Motor neuron (in vitro differentiated cells): ENCODE measurements at regions not wholly inside any gene's neighbourhood (a gene's known extent, or its start where the extent isn't known, plus 50 kb on each side); places are given as distances from the start of the nearest gene placed in this dataset.

Experiments
- ATAC-seq, 8 experiments: fragments of 200-7000 bp; cut with Tn5 transposase; replicated peaks in 6 of 8; 2 replicates each; pipeline ENCODE4 v1.8.0; 2021; ENCODE audit warnings: mild to moderate bottlenecking in 8 of 8, moderate library complexity in 8 of 8
- H3K27ac ChIP-seq, 2 donors: fragments of 250-450 bp; sonication (Bioruptor Pico); 2 replicates each; pipeline ENCODE4 v1.9.0; 2021; ENCODE audit warnings: antibody characterized with exemption in 2 of 2, mild to moderate bottlenecking in 2 of 2, moderate library complexity in 1 of 2
- H3K4me1 ChIP-seq, 2 donors: fragments of 250-450 bp; sonication (Bioruptor Pico); replicated peaks in 1 of 2; 2 replicates each; pipeline ENCODE4 v1.6.1; 2021; ENCODE audit warnings: antibody characterized with exemption in 2 of 2, mild to moderate bottlenecking in 2 of 2, moderate library complexity in 1 of 2
- H3K4me3 ChIP-seq, 5 donors: fragments of 250-450 bp; sonication (Bioruptor Pico); 2 replicates each; pipeline ENCODE4 v1.9.0; 2021; ENCODE audit warnings: antibody characterized with exemption in 5 of 5, mild to moderate bottlenecking in 5 of 5, moderate library complexity in 4 of 5
- WGBS, 10 experiments: fragments of 450-650 bp; shearing (Covaris generic); methylation state at CpG; one replicate each; pipeline ENCODE4 v1.0.0; 2022; 5-methylcytosine and 5-hydroxymethylcytosine counted together
- in situ Hi-C, 9 experiments: fragments of 400-800 bp; cut with MboI; loops; one replicate each; pipeline ENCODE4 v1.15.0; 2021; ENCODE audit warnings: low sequenced_read_pairs in 9 of 9, low pct_unique_long_range_greater_than_20kb in 2 of 9; ENCODE audit not compliant: unreplicated experiment in 9 of 9

DNA sequence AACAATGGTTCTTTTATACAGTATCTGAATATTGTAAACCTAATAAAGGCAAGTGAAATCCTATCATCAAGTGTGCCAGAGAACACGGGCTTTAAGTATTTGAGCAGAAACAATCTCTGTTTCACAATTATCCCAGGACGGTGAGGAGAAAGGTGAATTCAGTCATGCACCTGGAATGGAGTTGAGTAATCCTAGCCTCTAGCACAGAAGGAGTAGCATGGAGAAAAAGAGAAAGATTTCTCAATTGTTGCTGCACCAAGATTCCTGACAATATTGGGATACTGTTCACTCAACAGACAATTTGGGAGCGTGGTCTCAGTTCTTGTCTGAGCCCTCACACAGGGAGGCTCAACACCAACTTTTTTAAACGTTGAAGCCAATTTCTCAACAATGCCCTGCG is 510.6 kb downstream of the SOX11 start:
- in situ Hi-C loops: no loop called here
- no peak overlapping the region for H3K27ac ChIP-seq
- H3K4me3 ChIP-seq: no peak overlapping the region
- 0 to 100% (median 50%) methylated on average over 1 to 5 of the region's 5 CpGs; no CpG with 5 or more reads in 2 of the 10 experiments for WGBS, 10 experiments
- ATAC-seq: no peak
- H3K4me1 ChIP-seq: no peaks in the 10 kb centered on the region

GRCh38 chr2:6203291-6203959 is 511.2 kb downstream of the SOX11 start:
- WGBS, 10 experiments: 0 to 92% (median 52%) methylated on average over 1 to 5 of the region's 5 CpGs; no CpG with 5 or more reads in 2 of the 10 experiments
- H3K4me1 ChIP-seq: no peaks in the 10 kb centered on the region
- in situ Hi-C loops: no loop called here
- no peak overlapping the region for H3K4me3 ChIP-seq
- ATAC-seq: no peak
- H3K27ac ChIP-seq: no peak overlapping the region

GRCh38 chr2:6206882-6207281 is 514.7 kb downstream of the SOX11 start:
- 16 to 91% (median 65%) methylated on average over 1 to 8 of the region's 8 CpGs for WGBS, 10 experiments
- H3K4me1 ChIP-seq: no peaks in the 10 kb centered on the region
- H3K4me3 ChIP-seq: no peak overlapping the region
- in situ Hi-C loops: no loop called here
- ATAC-seq: peak in 1 of 8 experiments; percentile 17
- H3K27ac ChIP-seq: no peak overlapping the region

- WGBS, 10 experiments: 9 to 100% (median 57%) methylated on average over 1 of the region's 1 CpG; no CpG with 5 or more reads in 4 of the 10 experiments
- Histone ChIP-seq H3K4me3 (no peak overlapping the region), H3K4me1 (peaks cover 0 to 13% of the 10 kb centered on the region in 2 donors), H3K27ac (no peak overlapping the region)
- in situ Hi-C loops: no loop called here
- ATAC-seq: no peak
Observed at GRCh38 chr2:6211236-6211635, 519.1 kb downstream of the SOX11 start.

GRCh38 chr2:6212491-6212890 is 520.3 kb downstream of the SOX11 start:
- H3K4me3 ChIP-seq: no peak overlapping the region
- WGBS, 10 experiments: 10 to 75% (median 57%) methylated on average over 1 to 6 of the region's 6 CpGs
- peak in 4 of 8 experiments; percentile 40 to 61 (median 44) for ATAC-seq
- no peak overlapping the region for H3K27ac ChIP-seq
- in situ Hi-C loops: no loop called here
- peaks cover 0 to 13% of the 10 kb centered on the region in 2 donors for H3K4me1 ChIP-seq

GRCh38 chr2:6213056-6213780 is 521.0 kb downstream of the SOX11 start:
- peak in 1 of 8 experiments; percentile 30 for ATAC-seq
- in situ Hi-C loops: no loop called here
- 60 to 100% (median 92%) methylated on average over 2 to 11 of the region's 20 CpGs; no CpG with 5 or more reads in 3 of the 10 experiments for WGBS, 10 experiments
- H3K27ac ChIP-seq: no peak overlapping the region
- no peak overlapping the region for H3K4me3 ChIP-seq
- H3K4me1 ChIP-seq: peaks cover 0 to 13% of the 10 kb centered on the region in 2 donors

- WGBS, 10 experiments: 13 to 96% (median 85%) methylated on average over 1 to 6 of the region's 6 CpGs
- H3K4me3 ChIP-seq: no peak overlapping the region
- peaks cover 4 to 13% of the 10 kb centered on the region in 2 donors for H3K4me1 ChIP-seq
- no peak overlapping the region for H3K27ac ChIP-seq
- ATAC-seq: no peak
- in situ Hi-C loops: no loop called here
Observed at GRCh38 chr2:6214471-6214870, 522.3 kb downstream of the SOX11 start.

- in situ Hi-C loops: no loop called here
- no peak overlapping the region for H3K27ac ChIP-seq
- WGBS, 10 experiments: 0 to 100% (median 71%) methylated on average over 1 to 2 of the region's 2 CpGs
- peaks cover 4 to 13% of the 10 kb centered on the region in 2 donors for H3K4me1 ChIP-seq
- H3K4me3 ChIP-seq: no peak overlapping the region
- no peak for ATAC-seq
Observed at GRCh38 chr2:6215053-6215452, 522.9 kb downstream of the SOX11 start.

- in situ Hi-C loops: no loop called here
- H3K27ac ChIP-seq: no peak overlapping the region
- peaks cover 4 to 13% of the 10 kb centered on the region in 2 donors for H3K4me1 ChIP-seq
- no peak overlapping the region for H3K4me3 ChIP-seq
- 0 to 100% (median 90%) methylated on average over 1 to 2 of the region's 2 CpGs for WGBS, 10 experiments
- no peak for ATAC-seq
Observed at GRCh38 chr2:6216234-6216633, 524.0 kb downstream of the SOX11 start.

GRCh38 chr2:6218926-6219325 is 526.7 kb downstream of the SOX11 start:
- no peak for ATAC-seq
- Histone ChIP-seq H3K4me3 (no peak overlapping the region), H3K4me1 (peaks cover 4 to 7% of the 10 kb centered on the region in 2 donors), H3K27ac (no peak overlapping the region)
- in situ Hi-C loops: no loop called here
- 0 to 100% (median 69%) methylated on average over 1 to 4 of the region's 4 CpGs; no CpG with 5 or more reads in 1 of the 10 experiments for WGBS, 10 experiments

DNA sequence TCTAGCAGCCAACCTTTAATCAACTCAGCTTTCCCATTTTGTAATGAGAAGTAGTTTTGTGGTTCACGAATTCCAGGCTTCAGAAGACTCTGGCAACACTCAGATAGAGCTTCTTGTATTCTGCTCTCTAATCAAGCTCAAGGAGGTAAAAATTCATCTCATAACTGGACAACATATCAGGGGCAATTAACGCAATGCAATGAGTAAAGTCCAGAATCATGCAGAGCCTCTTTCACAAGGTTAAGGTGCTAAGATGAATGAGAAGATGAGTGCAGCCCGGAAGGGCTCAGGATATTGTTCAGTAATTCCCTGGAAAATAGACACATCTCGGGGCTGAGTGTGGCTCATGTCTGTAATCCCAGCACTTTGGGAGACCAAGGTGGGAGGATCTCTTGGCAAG is 527.7 kb downstream of the SOX11 start:
- 13 to 100% (median 61%) methylated on average over 1 to 4 of the region's 4 CpGs; no CpG with 5 or more reads in 2 of the 10 experiments for WGBS, 10 experiments

GRCh38 chr2:6222296-6222695 is 530.1 kb downstream of the SOX11 start:
- in situ Hi-C loops: no loop called here
- WGBS, 10 experiments: 0 to 100% (median 83%) methylated on average over 1 to 4 of the region's 4 CpGs; no CpG with 5 or more reads in 3 of the 10 experiments
- ATAC-seq: peak in 1 of 8 experiments; percentile 74
- Histone ChIP-seq H3K4me3 (no peak overlapping the region), H3K27ac (no peak overlapping the region), H3K4me1 (peaks cover 0 to 4% of the 10 kb centered on the region in 2 donors)

More for the DNA sequence above, 527.7 kb downstream of the SOX11 start:
- H3K4me1 ChIP-seq: peaks cover 0 to 4% of the 10 kb centered on the region in 2 donors
- no peak overlapping the region for H3K4me3 ChIP-seq
- no peak overlapping the region for H3K27ac ChIP-seq
- in situ Hi-C loops: no loop called here
- ATAC-seq: no peak

GRCh38 chr2:6224267-6224666 is 532.1 kb downstream of the SOX11 start:
- no peak for ATAC-seq
- WGBS, 10 experiments: 21 to 83% (median 60%) methylated on average over 1 to 4 of the region's 4 CpGs; no CpG with 5 or more reads in 1 of the 10 experiments
- Histone ChIP-seq H3K27ac (no peak overlapping the region), H3K4me3 (no peak overlapping the region), H3K4me1 (no peaks in the 10 kb centered on the region)
- in situ Hi-C loops: no loop called here
